Activated B cell treated with CpG ODN at 0.5 μM for 24 hours (primary cell): ENCODE measurements at regions not wholly inside any gene's neighbourhood (a gene's known extent, or its start where the extent isn't known, plus 50 kb on each side); places are given as distances from the start of the nearest gene placed in this dataset.

Experiments used
- ATAC-seq: fragments of 200-7000 bp; cut with Tn5 transposase; one replicate; pipeline ENCODE4 v1.10.0; 2021; ENCODE audit warnings: low read depth, mild to moderate bottlenecking, moderate library complexity
- CTCF ChIA-PET: fragments of 350-600 bp; sonication (Branson Sonifier 250); formaldehyde crosslinking; loops from one replicate; lab custom pipeline; 2021; ENCODE audit warnings: antibody characterized with exemption; lab: Charles Lee
- POLR2A ChIA-PET: fragments of 350-600 bp; sonication (Branson Sonifier 250); formaldehyde crosslinking; loops from one replicate; lab custom pipeline; 2021; ENCODE audit warnings: antibody characterized with exemption; lab: Charles Lee
- DNase-seq: peaks from one replicate; pipeline ENCODE4 v3.0.0; 2022
- H3K27ac Mint-ChIP-seq: one replicate; pipeline ENCODE4 v1.8.0; 2020; ENCODE audit warnings: mixed read lengths
- H3K27me3 Mint-ChIP-seq: one replicate; pipeline ENCODE4 v1.8.0; 2021; ENCODE audit warnings: mixed read lengths
- H3K36me3 Mint-ChIP-seq: one replicate; pipeline ENCODE4 v1.8.0; 2021; ENCODE audit warnings: low read depth, mixed read lengths
- H3K4me1 Mint-ChIP-seq: one replicate; pipeline ENCODE4 v1.8.0; 2021; ENCODE audit warnings: mixed read lengths
- H3K4me3 Mint-ChIP-seq: one replicate; pipeline ENCODE4 v1.8.0; 2020; ENCODE audit warnings: mild to moderate bottlenecking, mixed read lengths
- H3K9me3 Mint-ChIP-seq: one replicate; pipeline ENCODE4 v1.8.0; 2020; ENCODE audit warnings: mixed read lengths
- intact Hi-C: fragments of 100-400 bp; cut with micrococcal nuclease; formaldehyde crosslinking; loops from one replicate; pipeline ENCODE4 v1.15.1; 2024
- TF ChIP-seq, protein P1 (sequence below): fragments of 200-600 bp; IDR thresholded peaks from one replicate; pipeline ENCODE4 v1.8.0; 2022; ENCODE audit warnings: antibody characterized with exemption, mild to moderate bottlenecking

DNA sequence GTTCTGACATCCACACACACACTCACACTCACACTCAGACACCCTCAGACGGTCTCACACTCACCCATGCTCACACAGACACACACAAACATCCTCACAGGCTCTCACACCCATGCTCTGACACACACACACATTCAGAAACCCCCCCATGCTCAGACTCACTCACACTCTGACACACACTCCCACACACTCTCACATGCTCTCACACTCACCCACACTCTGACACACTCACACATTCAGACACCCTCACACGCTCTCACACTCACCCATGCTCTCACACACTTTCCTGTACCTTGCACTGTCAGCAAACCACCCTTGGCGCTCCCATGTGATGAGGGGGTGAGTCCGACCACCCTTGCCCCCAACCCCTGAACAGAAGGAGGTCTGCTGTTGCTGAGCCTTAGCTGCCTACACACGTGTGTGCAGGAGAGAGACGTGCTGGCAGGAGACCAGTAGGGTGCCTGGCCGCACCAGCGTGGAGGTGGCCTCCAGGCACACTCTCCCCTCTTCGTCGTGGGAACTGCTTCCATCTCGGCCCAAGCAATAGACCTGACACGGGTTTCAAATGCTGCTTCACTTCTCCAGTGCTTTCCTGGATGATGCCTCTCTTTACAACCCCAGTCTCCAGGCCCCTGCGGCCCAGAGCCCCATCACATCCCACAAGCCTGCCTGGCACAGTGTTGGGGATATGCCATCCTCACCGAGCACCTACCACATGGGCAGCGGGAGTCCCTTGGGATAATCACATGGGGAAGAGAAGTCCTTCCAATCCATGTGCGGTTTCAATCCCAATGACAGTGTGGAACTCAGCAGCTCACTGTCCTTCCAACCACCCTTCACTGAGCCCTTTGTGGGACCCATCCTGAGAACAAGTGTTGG, 267.8 kb upstream of the FOXF1 start:
- DNase-seq: no peak
- H3K36me3 Mint-ChIP-seq: no peaks in the 10 kb centered on the region
- H3K4me1 Mint-ChIP-seq: no peaks in the 10 kb centered on the region
- H3K9me3 Mint-ChIP-seq: no peaks in the 10 kb centered on the region
- POLR2A ChIA-PET: no interaction called here
- no peak overlapping the region for H3K27ac Mint-ChIP-seq
- ATAC-seq: no peak
- H3K4me3 Mint-ChIP-seq: no peak overlapping the region
- TF ChIP-seq, protein P1, sequence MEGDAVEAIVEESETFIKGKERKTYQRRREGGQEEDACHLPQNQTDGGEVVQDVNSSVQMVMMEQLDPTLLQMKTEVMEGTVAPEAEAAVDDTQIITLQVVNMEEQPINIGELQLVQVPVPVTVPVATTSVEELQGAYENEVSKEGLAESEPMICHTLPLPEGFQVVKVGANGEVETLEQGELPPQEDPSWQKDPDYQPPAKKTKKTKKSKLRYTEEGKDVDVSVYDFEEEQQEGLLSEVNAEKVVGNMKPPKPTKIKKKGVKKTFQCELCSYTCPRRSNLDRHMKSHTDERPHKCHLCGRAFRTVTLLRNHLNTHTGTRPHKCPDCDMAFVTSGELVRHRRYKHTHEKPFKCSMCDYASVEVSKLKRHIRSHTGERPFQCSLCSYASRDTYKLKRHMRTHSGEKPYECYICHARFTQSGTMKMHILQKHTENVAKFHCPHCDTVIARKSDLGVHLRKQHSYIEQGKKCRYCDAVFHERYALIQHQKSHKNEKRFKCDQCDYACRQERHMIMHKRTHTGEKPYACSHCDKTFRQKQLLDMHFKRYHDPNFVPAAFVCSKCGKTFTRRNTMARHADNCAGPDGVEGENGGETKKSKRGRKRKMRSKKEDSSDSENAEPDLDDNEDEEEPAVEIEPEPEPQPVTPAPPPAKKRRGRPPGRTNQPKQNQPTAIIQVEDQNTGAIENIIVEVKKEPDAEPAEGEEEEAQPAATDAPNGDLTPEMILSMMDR: no peak
- intact Hi-C loops: no loop called here
- H3K27me3 Mint-ChIP-seq: peaks cover 29% of the 10 kb centered on the region
- CTCF ChIA-PET: no interaction called here

- Mint-ChIP-seq H3K27ac (no peak overlapping the region), H3K36me3 (no peaks in the 10 kb centered on the region), H3K4me1 (no peaks in the 10 kb centered on the region), H3K4me3 (no peak overlapping the region), H3K9me3 (no peaks in the 10 kb centered on the region), H3K27me3 (peaks cover 32% of the 10 kb centered on the region)
- POLR2A ChIA-PET: no interaction called here
- ATAC-seq: no peak
- no peak for DNase-seq
- CTCF ChIA-PET: no interaction called here
- intact Hi-C loops: no loop called here
- TF ChIP-seq, protein P1: no peak
These were observed 267.2 kb upstream of the FOXF1 start for GRCh38 chr16:86243123-86243473.

DNA sequence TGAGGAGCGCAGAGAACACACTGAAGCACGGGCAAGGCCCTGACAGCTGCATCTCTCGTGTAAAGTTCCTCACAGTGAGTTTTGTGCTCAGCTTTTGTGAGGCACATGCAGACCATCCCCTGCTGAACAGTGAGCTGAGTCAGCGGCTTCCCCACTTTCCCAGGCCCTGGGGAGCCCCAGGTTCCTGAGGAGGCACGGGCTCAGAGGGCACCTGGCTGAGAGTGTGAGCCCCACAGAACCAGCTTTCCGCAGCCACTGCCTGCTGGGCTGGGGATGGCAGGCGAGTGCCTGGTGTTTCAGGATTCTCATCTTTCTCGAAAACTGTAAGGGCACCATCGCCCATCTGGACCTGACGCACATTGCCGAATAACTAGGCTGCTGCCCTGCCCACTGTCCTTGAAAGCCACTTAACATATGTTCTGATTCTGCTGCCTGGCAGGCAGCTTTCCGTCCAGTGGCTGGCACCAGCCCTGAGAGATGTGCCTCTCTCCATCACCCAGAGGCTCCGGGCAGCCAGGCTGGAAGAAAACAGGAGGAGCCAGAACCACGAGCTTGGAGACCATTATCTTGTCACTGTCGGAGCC, 266.7 kb upstream of the FOXF1 start:
- DNase-seq (no peak), ATAC-seq (no peak)
- Mint-ChIP-seq H3K4me3 (no peak overlapping the region), H3K9me3 (no peaks in the 10 kb centered on the region), H3K27me3 (peaks cover 32% of the 10 kb centered on the region), H3K36me3 (no peaks in the 10 kb centered on the region), H3K4me1 (no peaks in the 10 kb centered on the region), H3K27ac (no peak overlapping the region)
- intact Hi-C loops: no loop called here
- ChIA-PET CTCF (no interaction called here), POLR2A (no interaction called here)
- TF ChIP-seq, protein P1: no peak

DNA sequence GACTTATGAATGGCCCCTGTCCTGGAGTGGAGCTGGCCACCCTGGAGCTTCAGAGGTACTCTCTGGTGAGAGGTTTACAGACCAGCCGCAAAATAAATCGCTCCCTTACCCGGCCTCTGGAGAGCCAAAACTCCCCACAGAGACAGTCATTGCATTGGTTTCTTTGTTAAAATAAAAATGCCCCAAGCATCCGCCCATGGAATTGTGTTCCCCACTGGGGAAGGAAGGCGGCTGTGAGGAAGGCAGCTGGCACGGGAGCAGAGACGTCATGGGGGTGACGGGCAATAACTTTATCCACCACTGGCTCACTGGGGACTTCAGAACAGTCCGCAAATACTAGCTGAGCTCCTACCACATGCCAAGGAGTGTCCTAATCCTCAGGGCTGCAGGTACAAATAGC, 266.2 kb upstream of the FOXF1 start:
- intact Hi-C loops: no loop called here
- CTCF ChIA-PET: no interaction called here
- TF ChIP-seq, protein P1: no peak
- H3K36me3 Mint-ChIP-seq: no peaks in the 10 kb centered on the region
- POLR2A ChIA-PET: no interaction called here
- H3K4me1 Mint-ChIP-seq: no peaks in the 10 kb centered on the region
- H3K27ac Mint-ChIP-seq: no peak overlapping the region
- peaks cover 32% of the 10 kb centered on the region for H3K27me3 Mint-ChIP-seq
- ATAC-seq (no peak), DNase-seq (no peak)
- H3K4me3 Mint-ChIP-seq: no peak overlapping the region
- no peaks in the 10 kb centered on the region for H3K9me3 Mint-ChIP-seq

GRCh38 chr16:86244936-86245335, 265.4 kb upstream of the FOXF1 start:
- POLR2A ChIA-PET: no interaction called here
- CTCF ChIA-PET: no interaction called here
- no peaks in the 10 kb centered on the region for H3K4me1 Mint-ChIP-seq
- no peak for DNase-seq
- H3K27ac Mint-ChIP-seq: no peak overlapping the region
- TF ChIP-seq, protein P1: no peak
- peaks cover 29% of the 10 kb centered on the region for H3K27me3 Mint-ChIP-seq
- no peak for ATAC-seq
- H3K9me3 Mint-ChIP-seq: no peaks in the 10 kb centered on the region
- H3K36me3 Mint-ChIP-seq: no peaks in the 10 kb centered on the region
- intact Hi-C loops: no loop called here
- H3K4me3 Mint-ChIP-seq: no peak overlapping the region
